ENCODE measurements at regions not wholly inside any gene's neighbourhood (a gene's known extent, or its start where the extent isn't known, plus 50 kb on each side); places are given as distances from the start of the nearest gene placed in this dataset.

DNA sequence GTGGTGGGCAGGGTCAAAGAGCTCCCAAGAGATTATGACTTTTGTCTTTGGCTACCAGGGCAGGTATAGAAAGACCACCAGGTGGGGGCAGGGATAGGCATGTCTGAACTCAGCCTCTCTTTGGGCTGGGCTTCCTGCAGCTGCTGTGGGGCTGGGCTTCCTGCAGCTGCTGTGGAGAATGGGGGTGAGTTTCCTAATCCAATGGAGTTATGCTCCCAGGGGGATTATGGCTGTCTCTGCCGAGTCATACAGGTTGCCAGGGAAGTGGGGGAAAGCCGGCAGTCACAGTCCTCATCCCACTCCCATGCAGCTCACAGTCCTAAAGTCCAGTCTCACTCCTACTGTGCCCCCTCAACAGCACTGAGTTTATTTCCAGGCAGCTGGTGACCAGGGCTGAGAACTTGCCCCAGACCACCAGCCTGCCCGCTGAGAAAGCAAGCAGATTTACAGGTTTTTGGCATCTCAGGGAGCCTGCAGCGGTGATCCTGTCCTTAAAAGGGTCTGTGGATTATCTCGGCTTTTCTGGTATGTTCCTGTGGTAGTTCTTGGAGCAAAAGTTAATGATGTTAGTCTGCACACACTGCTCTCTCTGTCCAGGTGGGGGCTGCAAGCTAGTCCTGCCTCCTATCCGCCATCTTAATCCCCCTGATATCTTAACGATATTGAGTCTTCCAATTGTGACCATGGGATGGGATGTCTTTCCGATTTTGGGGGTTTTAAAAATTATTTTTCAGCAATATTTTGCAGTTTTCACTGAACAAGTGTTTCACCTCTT lies 133.4 kb downstream of the RTL9 start (continued):
- TF ChIP-seq GABPA (IDR thresholded peaks at IDR 0.05; ENCODE audit: low read depth) (no peak), JUND (IDR thresholded peaks at IDR 0.05) (no peak), EP300 (IDR thresholded peaks at IDR 0.05; ENCODE audit: borderline replicate concordance in 1 of 2, low read depth in 1 of 2, low read length in 1 of 2) (no peak)
- TF ChIP-seq, protein P1, sequence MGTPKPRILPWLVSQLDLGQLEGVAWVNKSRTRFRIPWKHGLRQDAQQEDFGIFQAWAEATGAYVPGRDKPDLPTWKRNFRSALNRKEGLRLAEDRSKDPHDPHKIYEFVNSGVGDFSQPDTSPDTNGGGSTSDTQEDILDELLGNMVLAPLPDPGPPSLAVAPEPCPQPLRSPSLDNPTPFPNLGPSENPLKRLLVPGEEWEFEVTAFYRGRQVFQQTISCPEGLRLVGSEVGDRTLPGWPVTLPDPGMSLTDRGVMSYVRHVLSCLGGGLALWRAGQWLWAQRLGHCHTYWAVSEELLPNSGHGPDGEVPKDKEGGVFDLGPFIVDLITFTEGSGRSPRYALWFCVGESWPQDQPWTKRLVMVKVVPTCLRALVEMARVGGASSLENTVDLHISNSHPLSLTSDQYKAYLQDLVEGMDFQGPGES (IDR thresholded peaks at IDR 0.05; ENCODE audit: low read depth, low read length), result no peak

DNA sequence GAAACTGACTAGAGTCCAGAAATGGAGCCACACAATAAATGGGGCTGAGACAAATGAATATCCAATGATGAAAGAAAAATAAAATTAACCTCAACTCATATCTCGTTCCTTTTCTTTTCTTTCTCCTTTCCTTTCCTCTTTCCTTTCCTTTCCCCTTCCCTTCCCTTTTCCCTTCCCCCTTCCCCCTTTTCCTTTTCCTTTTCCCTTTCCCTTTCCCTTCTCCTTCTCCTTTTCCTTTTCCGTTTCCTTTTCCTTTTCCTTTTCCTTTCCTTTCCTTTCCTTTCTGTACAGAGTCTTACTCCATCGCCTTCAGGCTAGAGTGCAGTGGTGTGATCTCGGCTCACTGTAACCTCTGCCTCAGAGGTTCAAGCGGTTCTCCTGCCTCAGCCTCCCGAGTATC lies 146.3 kb downstream of the RTL9 start:
- no peaks in the 10 kb centered on the region for H4K20me1 ChIP-seq (ENCODE audit: insufficient read depth)
- no peaks in the 10 kb centered on the region for H3K9me3 ChIP-seq
- no peaks in the 10 kb centered on the region for H3K9me2 ChIP-seq
- CTCF ChIA-PET, result no interaction called here
- H3K4me3 ChIP-seq (ENCODE audit: low read depth in 2 of 2, low read length in 1 of 2), result no peak overlapping the region
- H2AFZ ChIP-seq (ENCODE audit: low read depth), result no peak overlapping the region
- H3K9ac ChIP-seq, result no peak overlapping the region
- H3K79me2 ChIP-seq (ENCODE audit: insufficient read depth), result no peaks in the 10 kb centered on the region
- H3K36me3 ChIP-seq (replicated peaks in 1 of 2; ENCODE audit: control insufficient read depth in 1 of 2, insufficient read depth in 2 of 2, low read length in 1 of 2), result no peaks in the 10 kb centered on the region
- no peak overlapping the region for H3K4me2 ChIP-seq
- no peaks in the 10 kb centered on the region for H3K4me1 ChIP-seq (ENCODE audit: control insufficient read depth in 1 of 2, insufficient read depth in 2 of 2, low read depth in 1 of 2, low read length in 1 of 2)
- POLR2A ChIA-PET, result no interaction called here
- DNase-seq, result no peak
- no peaks in the 10 kb centered on the region; the same call in 1 of the 2 replicates for H3K27me3 ChIP-seq (ENCODE audit: insufficient read depth)
- H3K27ac ChIP-seq (ENCODE audit: low read depth in 2 of 2, low read length in 1 of 2), result no peak overlapping the region
- TF ChIP-seq, protein P2, sequence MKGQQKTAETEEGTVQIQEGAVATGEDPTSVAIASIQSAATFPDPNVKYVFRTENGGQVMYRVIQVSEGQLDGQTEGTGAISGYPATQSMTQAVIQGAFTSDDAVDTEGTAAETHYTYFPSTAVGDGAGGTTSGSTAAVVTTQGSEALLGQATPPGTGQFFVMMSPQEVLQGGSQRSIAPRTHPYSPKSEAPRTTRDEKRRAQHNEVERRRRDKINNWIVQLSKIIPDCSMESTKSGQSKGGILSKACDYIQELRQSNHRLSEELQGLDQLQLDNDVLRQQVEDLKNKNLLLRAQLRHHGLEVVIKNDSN (IDR thresholded peaks at IDR 0.05; ENCODE audit: borderline replicate concordance, low read depth), result no peak
- TF ChIP-seq TAF1 (IDR thresholded peaks at IDR 0.05; ENCODE audit: borderline replicate concordance, low read depth, low read length), result no peak
- TF ChIP-seq, protein P3, sequence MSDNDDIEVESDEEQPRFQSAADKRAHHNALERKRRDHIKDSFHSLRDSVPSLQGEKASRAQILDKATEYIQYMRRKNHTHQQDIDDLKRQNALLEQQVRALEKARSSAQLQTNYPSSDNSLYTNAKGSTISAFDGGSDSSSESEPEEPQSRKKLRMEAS (IDR thresholded peaks at IDR 0.05; ENCODE audit: low read depth), result no peak
- TF ChIP-seq RAD21 (IDR thresholded peaks at IDR 0.05; ENCODE audit: low read length), result no peak
- no peak for TF ChIP-seq SIN3A (IDR thresholded peaks at IDR 0.05; ENCODE audit: borderline replicate concordance, low read depth, low read length)
- TF ChIP-seq, protein P4, sequence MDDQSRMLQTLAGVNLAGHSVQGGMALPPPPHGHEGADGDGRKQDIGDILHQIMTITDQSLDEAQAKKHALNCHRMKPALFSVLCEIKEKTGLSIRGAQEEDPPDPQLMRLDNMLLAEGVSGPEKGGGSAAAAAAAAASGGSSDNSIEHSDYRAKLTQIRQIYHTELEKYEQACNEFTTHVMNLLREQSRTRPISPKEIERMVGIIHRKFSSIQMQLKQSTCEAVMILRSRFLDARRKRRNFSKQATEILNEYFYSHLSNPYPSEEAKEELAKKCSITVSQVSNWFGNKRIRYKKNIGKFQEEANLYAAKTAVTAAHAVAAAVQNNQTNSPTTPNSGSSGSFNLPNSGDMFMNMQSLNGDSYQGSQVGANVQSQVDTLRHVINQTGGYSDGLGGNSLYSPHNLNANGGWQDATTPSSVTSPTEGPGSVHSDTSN (IDR thresholded peaks at IDR 0.05), result no peak
- TF ChIP-seq GATA2 (CRISPR knock-in tag; IDR thresholded peaks at IDR 0.05), result no peak
- TF ChIP-seq SMC3 (IDR thresholded peaks at IDR 0.05; ENCODE audit: low read depth, low read length), result no peak
- no peak for TF ChIP-seq RXRA (IDR thresholded peaks at IDR 0.05; ENCODE audit: borderline replicate concordance, low read depth)
- TF ChIP-seq FOXJ3 (CRISPR knock-in tag; IDR thresholded peaks at IDR 0.05), result no peak
- no peak for TF ChIP-seq EP300 (IDR thresholded peaks at IDR 0.05; ENCODE audit: borderline replicate concordance in 1 of 2, low read depth in 1 of 2, low read length in 1 of 2)
- TF ChIP-seq ELF1 (IDR thresholded peaks at IDR 0.05), result no peak
- TF ChIP-seq POLR2AphosphoS5 (IDR thresholded peaks at IDR 0.05; ENCODE audit: low read depth, low read length), result no peak
- no peak for TF ChIP-seq JUND (IDR thresholded peaks at IDR 0.05)
- TF ChIP-seq MXI1 (IDR thresholded peaks at IDR 0.05; ENCODE audit: low read depth, low read length), result no peak
- no peak for TF ChIP-seq YY1 (IDR thresholded peaks at IDR 0.05; ENCODE audit: low read depth)
- no peak for TF ChIP-seq MEF2A (IDR thresholded peaks at IDR 0.05; ENCODE audit: borderline replicate concordance, low read depth)
- TF ChIP-seq, protein P5, sequence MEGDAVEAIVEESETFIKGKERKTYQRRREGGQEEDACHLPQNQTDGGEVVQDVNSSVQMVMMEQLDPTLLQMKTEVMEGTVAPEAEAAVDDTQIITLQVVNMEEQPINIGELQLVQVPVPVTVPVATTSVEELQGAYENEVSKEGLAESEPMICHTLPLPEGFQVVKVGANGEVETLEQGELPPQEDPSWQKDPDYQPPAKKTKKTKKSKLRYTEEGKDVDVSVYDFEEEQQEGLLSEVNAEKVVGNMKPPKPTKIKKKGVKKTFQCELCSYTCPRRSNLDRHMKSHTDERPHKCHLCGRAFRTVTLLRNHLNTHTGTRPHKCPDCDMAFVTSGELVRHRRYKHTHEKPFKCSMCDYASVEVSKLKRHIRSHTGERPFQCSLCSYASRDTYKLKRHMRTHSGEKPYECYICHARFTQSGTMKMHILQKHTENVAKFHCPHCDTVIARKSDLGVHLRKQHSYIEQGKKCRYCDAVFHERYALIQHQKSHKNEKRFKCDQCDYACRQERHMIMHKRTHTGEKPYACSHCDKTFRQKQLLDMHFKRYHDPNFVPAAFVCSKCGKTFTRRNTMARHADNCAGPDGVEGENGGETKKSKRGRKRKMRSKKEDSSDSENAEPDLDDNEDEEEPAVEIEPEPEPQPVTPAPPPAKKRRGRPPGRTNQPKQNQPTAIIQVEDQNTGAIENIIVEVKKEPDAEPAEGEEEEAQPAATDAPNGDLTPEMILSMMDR (IDR thresholded peaks at IDR 0.05), result no peak
- no peak for TF ChIP-seq FOXM1 (IDR thresholded peaks at IDR 0.05; ENCODE audit: low read depth)
- H3F3A ChIP-seq (replicated peaks; ENCODE audit: insufficient read depth), result no peaks in the 10 kb centered on the region
- 25% methylated on average over 6 of the region's 6 CpGs for WGBS (ENCODE audit: low lambda C conversion rate)
